Astrocyte of the spinal cord (primary cell): ENCODE measurements at regions not wholly inside any gene's neighbourhood (a gene's known extent, or its start where the extent isn't known, plus 50 kb on each side); places are given as distances from the start of the nearest gene placed in this dataset.
A peak's percentile ranks its signal among the peaks of the same experiment; 100 is the strongest.

Experiments
- DNase-seq: peaks from one replicate; pipeline ENCODE4 v3.0.0; 2011; ENCODE audit warnings: low read depth, low spot score
- H3K4me3 ChIP-seq: 2 replicates; pipeline ENCODE4 v1.5.1; 2011; ENCODE audit warnings: low read depth, mild to moderate bottlenecking, low read length, moderate library complexity
- in situ Hi-C: cut with HindIII; loops from 2 replicates; pipeline ENCODE4 v1.10.0; 2017; ENCODE audit warnings: low sequenced_read_pairs
- TF ChIP-seq, protein P1 (sequence below): IDR thresholded peaks from 2 replicates; pipeline ENCODE4 v1.5.1; 2012; ENCODE audit warnings: low read depth, mild to moderate bottlenecking, low read length, inconsistent platforms

DNA sequence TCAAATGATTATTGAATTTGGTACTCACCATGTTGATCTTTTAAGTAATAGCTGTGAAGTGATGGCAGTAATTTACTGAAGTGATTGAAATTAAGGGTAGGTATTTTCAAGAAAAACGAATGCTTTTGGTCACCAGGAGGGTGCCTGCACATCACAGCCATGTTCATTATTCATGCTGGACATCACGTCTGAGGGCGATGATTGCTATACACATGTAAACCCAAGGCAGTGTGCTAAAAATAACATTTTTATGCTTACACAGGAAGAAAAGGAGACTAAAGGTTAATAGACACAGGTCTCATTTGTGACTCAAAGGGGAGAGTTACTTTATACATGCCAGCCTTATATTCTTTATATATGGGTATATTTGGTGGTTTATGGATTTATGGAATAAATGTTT lies 1146.0 kb downstream of the NLGN4X start:
- H3K4me3 ChIP-seq = no peak overlapping the region
- no peak for DNase-seq
- TF ChIP-seq, protein P1, sequence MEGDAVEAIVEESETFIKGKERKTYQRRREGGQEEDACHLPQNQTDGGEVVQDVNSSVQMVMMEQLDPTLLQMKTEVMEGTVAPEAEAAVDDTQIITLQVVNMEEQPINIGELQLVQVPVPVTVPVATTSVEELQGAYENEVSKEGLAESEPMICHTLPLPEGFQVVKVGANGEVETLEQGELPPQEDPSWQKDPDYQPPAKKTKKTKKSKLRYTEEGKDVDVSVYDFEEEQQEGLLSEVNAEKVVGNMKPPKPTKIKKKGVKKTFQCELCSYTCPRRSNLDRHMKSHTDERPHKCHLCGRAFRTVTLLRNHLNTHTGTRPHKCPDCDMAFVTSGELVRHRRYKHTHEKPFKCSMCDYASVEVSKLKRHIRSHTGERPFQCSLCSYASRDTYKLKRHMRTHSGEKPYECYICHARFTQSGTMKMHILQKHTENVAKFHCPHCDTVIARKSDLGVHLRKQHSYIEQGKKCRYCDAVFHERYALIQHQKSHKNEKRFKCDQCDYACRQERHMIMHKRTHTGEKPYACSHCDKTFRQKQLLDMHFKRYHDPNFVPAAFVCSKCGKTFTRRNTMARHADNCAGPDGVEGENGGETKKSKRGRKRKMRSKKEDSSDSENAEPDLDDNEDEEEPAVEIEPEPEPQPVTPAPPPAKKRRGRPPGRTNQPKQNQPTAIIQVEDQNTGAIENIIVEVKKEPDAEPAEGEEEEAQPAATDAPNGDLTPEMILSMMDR = no peak
- in situ Hi-C loops = no loop called here

- in situ Hi-C loops = no loop called here
Measured at GRCh38 chrX:5080791-5081190, 1147.9 kb downstream of the NLGN4X start.

DNA sequence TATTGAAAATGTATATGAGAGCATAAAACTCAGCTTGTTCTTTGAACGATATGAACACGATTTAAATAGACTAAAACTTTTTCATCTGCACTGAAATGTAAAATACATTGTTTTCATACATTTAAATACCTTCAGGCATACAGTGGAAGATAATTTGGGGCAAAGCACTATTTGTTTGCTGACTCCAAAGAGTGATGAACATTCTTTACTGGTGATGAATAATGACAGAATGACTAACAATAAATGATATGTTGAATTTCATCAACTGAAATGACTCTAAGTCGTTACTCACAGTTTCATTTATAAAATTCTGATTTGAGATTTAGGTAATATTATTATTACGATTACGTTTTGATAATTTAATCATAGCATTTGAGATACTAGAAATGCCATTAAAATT lies 1160.1 kb downstream of the NLGN4X start:
- in situ Hi-C loops = no loop called here
- no peak for DNase-seq
- no peak overlapping the region for H3K4me3 ChIP-seq
- TF ChIP-seq, protein P1 = no peak

More at GRCh38 chrX:5080791-5081190, 1147.9 kb downstream of the NLGN4X start:
- TF ChIP-seq, protein P1 = no peak
- no peak overlapping the region for H3K4me3 ChIP-seq
- no peak for DNase-seq

DNA sequence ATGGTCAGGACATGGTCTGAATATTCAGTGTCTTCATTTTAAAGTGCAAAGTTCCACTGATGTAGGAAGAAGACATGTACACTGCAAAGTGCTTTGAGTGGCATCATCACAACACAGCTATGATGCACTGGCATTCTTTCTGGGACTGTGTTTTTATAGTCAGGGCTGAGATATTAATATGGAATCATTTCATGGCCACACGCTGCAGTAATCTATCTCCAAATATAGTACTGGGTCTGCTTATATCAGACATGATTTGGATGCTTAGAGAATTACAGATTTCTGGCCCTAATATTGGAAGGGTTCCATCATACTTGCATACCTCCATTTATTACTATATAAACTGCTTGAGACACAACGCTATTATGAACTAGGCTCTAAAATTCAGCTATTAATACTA lies 1170.9 kb downstream of the NLGN4X start:
- DNase-seq = no peak
- in situ Hi-C loops = no loop called here
- no peak overlapping the region for H3K4me3 ChIP-seq
- TF ChIP-seq, protein P1 = no peak

DNA sequence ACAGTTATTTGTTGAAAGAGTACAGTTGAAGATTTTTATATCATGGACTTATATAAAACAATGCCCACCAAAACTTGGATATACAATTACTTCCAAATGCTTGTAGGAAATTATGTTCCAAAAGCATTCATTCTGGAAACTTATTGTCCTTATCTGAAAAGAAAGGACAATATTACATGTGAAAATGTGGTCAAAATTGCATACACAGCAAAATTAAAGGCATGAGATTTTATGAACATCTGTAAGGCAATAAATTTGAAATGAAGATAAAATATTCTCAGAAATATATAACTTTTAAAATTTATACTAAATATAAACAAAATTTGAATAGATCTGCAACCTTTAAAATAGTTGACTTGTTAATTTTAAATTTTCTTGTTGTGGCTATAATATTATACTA lies 1173.8 kb downstream of the NLGN4X start:
- in situ Hi-C loops = no loop called here
- DNase-seq = no peak
- TF ChIP-seq, protein P1 = no peak
- H3K4me3 ChIP-seq = no peak overlapping the region

DNA sequence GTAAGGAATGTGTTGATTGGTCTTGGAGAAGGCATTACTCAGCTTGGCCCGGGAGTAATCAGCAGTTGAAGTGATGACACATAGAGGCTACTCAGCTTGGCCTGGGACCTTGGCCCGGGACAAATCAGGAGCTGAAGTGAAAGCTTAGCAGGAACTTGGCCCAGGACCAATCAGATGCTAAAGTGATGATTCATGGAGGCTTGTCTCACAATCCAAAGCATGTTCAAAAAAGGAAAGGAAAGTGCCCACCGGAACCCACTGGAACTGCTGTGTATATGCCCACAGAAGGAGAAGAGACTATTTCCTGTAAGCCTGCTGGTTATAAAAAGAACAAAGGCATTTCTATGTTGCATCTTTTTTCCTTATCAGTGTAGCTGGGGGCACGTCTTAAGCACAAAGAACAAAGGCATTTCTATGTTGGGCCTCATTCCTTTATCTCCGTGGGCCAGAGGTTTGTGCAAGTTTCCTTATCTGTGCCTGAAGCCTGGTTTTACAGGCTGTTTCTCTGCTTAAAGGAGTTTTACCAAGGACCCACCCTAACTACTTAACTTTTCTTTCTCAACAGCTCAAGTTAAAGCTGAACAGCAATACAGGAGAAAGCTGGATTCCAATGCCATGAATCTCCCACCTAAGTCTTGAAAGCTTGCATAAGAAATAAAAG lies 1176.7 kb downstream of the NLGN4X start:
- DNase-seq = peak; percentile 90
- TF ChIP-seq, protein P1 = no peak
- H3K4me3 ChIP-seq = no peak overlapping the region
- in situ Hi-C loops = no loop called here
